ENCODE measurements at regions not wholly inside any gene's neighbourhood (a gene's known extent, or its start where the extent isn't known, plus 50 kb on each side); places are given as distances from the start of the nearest gene placed in this dataset.

- no peak overlapping the region for H3K4me3 ChIP-seq (ENCODE audit: low read depth, low read length)
- ChIA-PET CTCF (no interaction called here), POLR2A (no interaction called here)
- no peaks in the 10 kb centered on the region for H3K36me3 Mint-ChIP-seq (ENCODE audit: insufficient read depth, unreplicated experiment)
- peaks cover 8% of the 10 kb centered on the region for H3K4me1 Mint-ChIP-seq (ENCODE audit: low read depth, unreplicated experiment)
- intact Hi-C loops (cut with micrococcal nuclease; ENCODE audit: unreplicated experiment) = no loop called here
- H3K27me3 Mint-ChIP-seq (ENCODE audit: insufficient read depth, unreplicated experiment) = no peaks in the 10 kb centered on the region
- no peaks in the 10 kb centered on the region for H3K27me3 ChIP-seq (replicated peaks; ENCODE audit: control insufficient read depth, insufficient read depth, low read length)
- no peaks in the 10 kb centered on the region for H3K36me3 ChIP-seq (ENCODE audit: control insufficient read depth, insufficient read depth, low read length)
- peaks cover 8% of the 10 kb centered on the region for H3K9me3 Mint-ChIP-seq (ENCODE audit: unreplicated experiment)
- no peaks in the 10 kb centered on the region for H3K9me3 ChIP-seq
- DNase-seq = no peak
- no peak overlapping the region for H3K4me3 Mint-ChIP-seq (ENCODE audit: unreplicated experiment)
- TF ChIP-seq, protein P1, sequence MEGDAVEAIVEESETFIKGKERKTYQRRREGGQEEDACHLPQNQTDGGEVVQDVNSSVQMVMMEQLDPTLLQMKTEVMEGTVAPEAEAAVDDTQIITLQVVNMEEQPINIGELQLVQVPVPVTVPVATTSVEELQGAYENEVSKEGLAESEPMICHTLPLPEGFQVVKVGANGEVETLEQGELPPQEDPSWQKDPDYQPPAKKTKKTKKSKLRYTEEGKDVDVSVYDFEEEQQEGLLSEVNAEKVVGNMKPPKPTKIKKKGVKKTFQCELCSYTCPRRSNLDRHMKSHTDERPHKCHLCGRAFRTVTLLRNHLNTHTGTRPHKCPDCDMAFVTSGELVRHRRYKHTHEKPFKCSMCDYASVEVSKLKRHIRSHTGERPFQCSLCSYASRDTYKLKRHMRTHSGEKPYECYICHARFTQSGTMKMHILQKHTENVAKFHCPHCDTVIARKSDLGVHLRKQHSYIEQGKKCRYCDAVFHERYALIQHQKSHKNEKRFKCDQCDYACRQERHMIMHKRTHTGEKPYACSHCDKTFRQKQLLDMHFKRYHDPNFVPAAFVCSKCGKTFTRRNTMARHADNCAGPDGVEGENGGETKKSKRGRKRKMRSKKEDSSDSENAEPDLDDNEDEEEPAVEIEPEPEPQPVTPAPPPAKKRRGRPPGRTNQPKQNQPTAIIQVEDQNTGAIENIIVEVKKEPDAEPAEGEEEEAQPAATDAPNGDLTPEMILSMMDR (IDR thresholded peaks at IDR 0.05; ENCODE audit: insufficient read depth in 1 of 2, low read depth in 1 of 2, low read length in 1 of 2, severe bottlenecking in 1 of 2, unreplicated experiment in 1 of 2) = no peak
- BruUV-seq (replicated peaks) = no TSS peak
- H3K4me1 ChIP-seq = no peaks in the 10 kb centered on the region
- H3K27ac Mint-ChIP-seq (ENCODE audit: unreplicated experiment) = no peak overlapping the region
Observed at GRCh38 chr11:100550298-100550697, 136.8 kb upstream of the ARHGAP42 start.

DNA sequence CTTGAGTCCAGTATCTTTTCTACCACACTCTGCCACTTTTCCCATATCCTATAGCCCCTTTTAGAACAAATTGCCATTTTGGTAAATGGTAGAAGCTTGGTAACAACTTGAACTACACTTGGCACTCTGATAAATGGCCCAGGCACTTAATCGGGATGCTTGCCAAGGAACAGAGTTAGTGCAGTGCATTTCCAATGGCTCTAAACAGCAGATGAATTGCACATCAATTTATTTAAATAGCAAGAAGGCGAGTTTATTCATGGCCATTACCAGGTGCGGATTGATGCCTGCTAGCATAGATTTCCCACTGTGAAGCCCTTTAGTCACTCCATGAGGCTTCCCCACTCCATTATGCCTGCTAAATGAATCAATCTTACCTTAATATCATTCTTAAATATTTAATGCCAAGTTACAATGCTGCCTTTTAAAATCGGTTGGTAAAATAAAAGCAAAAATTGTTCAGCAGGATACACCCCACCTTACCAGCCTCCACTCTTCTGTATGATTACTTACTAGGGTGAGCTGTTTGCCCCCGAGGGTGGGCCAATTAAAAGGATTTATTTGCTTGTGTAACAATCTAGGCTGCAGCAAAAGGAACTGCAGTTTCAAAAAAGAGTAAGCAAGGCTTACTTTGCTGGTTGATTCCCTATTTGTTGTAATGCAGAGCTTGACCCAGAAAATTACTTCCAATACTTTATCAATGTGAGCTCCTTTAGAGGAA, 136.0 kb upstream of the ARHGAP42 start:
- peaks cover 8% of the 10 kb centered on the region for H3K9me3 Mint-ChIP-seq (ENCODE audit: unreplicated experiment)
- H3K4me1 Mint-ChIP-seq (ENCODE audit: low read depth, unreplicated experiment) = peaks cover 8% of the 10 kb centered on the region
- ChIA-PET CTCF (no interaction called here), POLR2A (no interaction called here)
- Histone ChIP-seq H3K27me3 (replicated peaks; ENCODE audit: control insufficient read depth, insufficient read depth, low read length) (no peaks in the 10 kb centered on the region), H3K36me3 (ENCODE audit: control insufficient read depth, insufficient read depth, low read length) (no peaks in the 10 kb centered on the region), H3K9me3 (no peaks in the 10 kb centered on the region), H3K4me1 (no peaks in the 10 kb centered on the region), H3K4me3 (ENCODE audit: low read depth, low read length) (no peak overlapping the region)
- no peaks in the 10 kb centered on the region for H3K27me3 Mint-ChIP-seq (ENCODE audit: insufficient read depth, unreplicated experiment)
- H3K36me3 Mint-ChIP-seq (ENCODE audit: insufficient read depth, unreplicated experiment) = no peaks in the 10 kb centered on the region
- BruUV-seq (replicated peaks) = no TSS peak
- intact Hi-C loops (cut with micrococcal nuclease; ENCODE audit: unreplicated experiment) = no loop called here
- H3K4me3 Mint-ChIP-seq (ENCODE audit: unreplicated experiment) = no peak overlapping the region
- TF ChIP-seq, protein P1 (IDR thresholded peaks at IDR 0.05; ENCODE audit: insufficient read depth in 1 of 2, low read depth in 1 of 2, low read length in 1 of 2, severe bottlenecking in 1 of 2, unreplicated experiment in 1 of 2) = no peak
- no peak overlapping the region for H3K27ac Mint-ChIP-seq (ENCODE audit: unreplicated experiment)
- DNase-seq = no peak

- H3K36me3 Mint-ChIP-seq (ENCODE audit: insufficient read depth, unreplicated experiment) = no peaks in the 10 kb centered on the region
- no peak overlapping the region for H3K4me3 ChIP-seq (ENCODE audit: low read depth, low read length)
- H3K27me3 ChIP-seq (replicated peaks; ENCODE audit: control insufficient read depth, insufficient read depth, low read length) = no peaks in the 10 kb centered on the region
- TF ChIP-seq, protein P1 (IDR thresholded peaks at IDR 0.05; ENCODE audit: insufficient read depth in 1 of 2, low read depth in 1 of 2, low read length in 1 of 2, severe bottlenecking in 1 of 2, unreplicated experiment in 1 of 2) = no peak
- no peaks in the 10 kb centered on the region for H3K36me3 ChIP-seq (ENCODE audit: control insufficient read depth, insufficient read depth, low read length)
- H3K4me1 ChIP-seq = no peaks in the 10 kb centered on the region
- no peak overlapping the region for H3K27ac Mint-ChIP-seq (ENCODE audit: unreplicated experiment)
- no TSS peak for BruUV-seq (replicated peaks)
- POLR2A ChIA-PET = no interaction called here
- H3K4me3 Mint-ChIP-seq (ENCODE audit: unreplicated experiment) = no peak overlapping the region
- no peaks in the 10 kb centered on the region for H3K4me1 Mint-ChIP-seq (ENCODE audit: low read depth, unreplicated experiment)
- H3K27me3 Mint-ChIP-seq (ENCODE audit: insufficient read depth, unreplicated experiment) = no peaks in the 10 kb centered on the region
- CTCF ChIA-PET = no interaction called here
- H3K9me3 ChIP-seq = no peaks in the 10 kb centered on the region
- H3K9me3 Mint-ChIP-seq (ENCODE audit: unreplicated experiment) = no peaks in the 10 kb centered on the region
- no peak for DNase-seq
- intact Hi-C loops (cut with micrococcal nuclease; ENCODE audit: unreplicated experiment) = no loop called here
Observed at GRCh38 chr11:100555931-100556330, 131.2 kb upstream of the ARHGAP42 start.
